ENCODE measurements at regions not wholly inside any gene's neighbourhood (a gene's known extent, or its start where the extent isn't known, plus 50 kb on each side); places are given as distances from the start of the nearest gene placed in this dataset.

- DNase-seq (ENCODE audit: low read depth, low spot score), result no peak
- Histone ChIP-seq H3K4me1 (ENCODE audit: control insufficient read depth, insufficient read depth, low read length) (peaks cover 2% of the 10 kb centered on the region; the same call in 1 of the 2 replicates), H3K9me3 (ENCODE audit: control insufficient read depth, insufficient read depth, low read length) (no peaks in the 10 kb centered on the region), H3K27ac (ENCODE audit: low read length) (no peak overlapping the region), H3K27me3 (ENCODE audit: control insufficient read depth, insufficient read depth, low read length) (no peaks in the 10 kb centered on the region), H3K4me3 (ENCODE audit: low read length) (no peak overlapping the region), H3K36me3 (ENCODE audit: control insufficient read depth, insufficient read depth, low read length) (no peaks in the 10 kb centered on the region)
- WGBS (ENCODE audit: insufficient coverage, insufficient read length), result no CpG with 5 or more reads among the region's 8 CpGs
Measured at GRCh38 chr2:103265521-103265920, 503.7 kb downstream of the TMEM182 start.

DNA sequence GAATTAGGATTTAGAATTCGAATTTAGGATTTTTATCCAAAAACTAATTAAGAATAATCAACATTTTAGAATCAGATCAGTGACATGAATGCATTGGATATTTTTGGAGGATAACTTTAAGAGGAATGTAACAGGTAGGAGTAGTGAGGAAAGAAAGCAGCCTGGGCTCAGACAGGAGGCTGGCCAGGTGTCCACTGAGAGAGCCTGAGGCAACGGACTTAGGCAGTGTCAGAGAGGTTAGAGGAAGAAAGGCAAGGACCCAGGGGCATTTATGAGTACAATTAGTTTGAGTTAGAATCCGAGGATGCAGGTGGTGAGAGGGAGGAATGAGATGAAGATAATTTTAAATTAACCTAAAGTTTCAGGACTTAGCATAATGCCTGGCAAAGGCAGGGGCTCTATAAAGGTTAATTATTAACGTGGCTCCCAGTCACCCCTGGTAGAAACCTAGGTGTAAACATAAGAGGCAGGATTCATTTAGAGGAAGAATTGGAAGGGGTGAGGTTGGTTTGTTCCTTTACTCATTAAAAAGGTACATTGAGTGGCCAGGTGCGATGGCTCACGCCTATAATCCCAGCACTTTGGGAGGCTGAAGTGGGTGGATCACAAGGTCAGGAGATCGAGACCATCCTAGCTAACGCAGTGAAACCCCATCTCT lies 507.1 kb downstream of the TMEM182 start:
- 100% methylated on average over 1 of the region's 8 CpGs for whole genome bisulfite sequencing (ENCODE audit: insufficient coverage, insufficient read length)
- H3K36me3 ChIP-seq (ENCODE audit: control insufficient read depth, insufficient read depth, low read length), result no peaks in the 10 kb centered on the region
- H3K9me3 ChIP-seq (ENCODE audit: control insufficient read depth, insufficient read depth, low read length), result no peaks in the 10 kb centered on the region
- H3K27ac ChIP-seq (ENCODE audit: low read length), result no peak overlapping the region
- H3K4me3 ChIP-seq (ENCODE audit: low read length), result no peak overlapping the region
- no peak for DNase-seq (ENCODE audit: low read depth, low spot score)
- H3K27me3 ChIP-seq (ENCODE audit: control insufficient read depth, insufficient read depth, low read length), result no peaks in the 10 kb centered on the region
- H3K4me1 ChIP-seq (ENCODE audit: control insufficient read depth, insufficient read depth, low read length), result peaks cover 2% of the 10 kb centered on the region; the same call in 1 of the 2 replicates

DNA sequence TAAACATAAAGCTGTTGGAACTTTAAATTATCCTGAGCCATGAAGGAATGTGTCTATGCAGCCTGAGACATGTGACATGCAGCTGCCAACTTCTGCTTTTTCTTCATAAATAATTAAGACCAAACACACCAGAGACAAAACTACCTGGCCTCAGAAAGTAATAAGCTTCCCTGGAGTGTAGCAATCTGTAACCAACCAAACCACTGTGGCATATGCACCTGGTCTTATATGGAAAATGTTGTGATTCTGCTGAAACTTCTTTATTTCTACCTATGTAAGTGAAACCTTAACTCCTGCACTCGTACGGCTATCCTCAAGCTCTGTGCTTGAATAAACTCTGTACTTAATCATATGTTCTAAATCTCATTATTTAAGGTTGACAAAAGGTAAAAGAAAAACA lies 515.0 kb downstream of the TMEM182 start:
- no peaks in the 10 kb centered on the region for H3K9me3 ChIP-seq (ENCODE audit: control insufficient read depth, insufficient read depth, low read length)
- WGBS (ENCODE audit: insufficient coverage, insufficient read length), result no CpG with 5 or more reads among the region's 2 CpGs
- no peak overlapping the region for H3K27ac ChIP-seq (ENCODE audit: low read length)
- H3K4me1 ChIP-seq (ENCODE audit: control insufficient read depth, insufficient read depth, low read length), result no peaks in the 10 kb centered on the region
- H3K4me3 ChIP-seq (ENCODE audit: low read length), result no peak overlapping the region
- H3K27me3 ChIP-seq (ENCODE audit: control insufficient read depth, insufficient read depth, low read length), result no peaks in the 10 kb centered on the region
- H3K36me3 ChIP-seq (ENCODE audit: control insufficient read depth, insufficient read depth, low read length), result no peaks in the 10 kb centered on the region
- DNase-seq (ENCODE audit: low read depth, low spot score), result no peak

DNA sequence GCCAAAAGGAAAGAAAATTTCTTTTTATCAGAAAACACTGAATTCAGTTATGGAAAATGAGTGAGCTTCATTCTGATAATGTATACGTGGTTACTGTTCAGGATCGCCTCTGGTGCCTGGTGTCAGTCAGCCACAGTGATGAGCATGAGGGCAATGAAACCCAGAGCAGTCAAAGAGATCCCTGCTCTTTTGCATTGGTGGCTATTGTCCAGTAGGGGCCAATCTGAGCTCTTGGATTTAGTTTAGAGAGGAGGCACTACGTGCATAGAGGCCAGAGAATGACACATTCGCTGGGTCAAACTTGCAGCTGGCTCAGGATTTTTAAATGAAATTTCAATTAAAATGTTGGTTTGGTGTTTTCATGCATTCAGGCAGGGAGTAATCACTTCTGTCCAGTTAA lies 522.9 kb downstream of the TMEM182 start:
- WGBS (ENCODE audit: insufficient coverage, insufficient read length), result no CpG with 5 or more reads among the region's 4 CpGs
- Histone ChIP-seq H3K36me3 (ENCODE audit: control insufficient read depth, insufficient read depth, low read length) (no peaks in the 10 kb centered on the region), H3K27ac (ENCODE audit: low read length) (no peak overlapping the region), H3K4me3 (ENCODE audit: low read length) (no peak overlapping the region), H3K9me3 (ENCODE audit: control insufficient read depth, insufficient read depth, low read length) (no peaks in the 10 kb centered on the region), H3K27me3 (ENCODE audit: control insufficient read depth, insufficient read depth, low read length) (no peaks in the 10 kb centered on the region), H3K4me1 (ENCODE audit: control insufficient read depth, insufficient read depth, low read length) (peaks cover 1% of the 10 kb centered on the region)
- DNase-seq (ENCODE audit: low read depth, low spot score), result no peak

GRCh38 chr2:103285354-103285753 lies 523.5 kb downstream of the TMEM182 start:
- H3K27ac ChIP-seq (ENCODE audit: low read length), result no peak overlapping the region
- peaks cover 1% of the 10 kb centered on the region for H3K4me1 ChIP-seq (ENCODE audit: control insufficient read depth, insufficient read depth, low read length)
- no peaks in the 10 kb centered on the region for H3K9me3 ChIP-seq (ENCODE audit: control insufficient read depth, insufficient read depth, low read length)
- H3K36me3 ChIP-seq (ENCODE audit: control insufficient read depth, insufficient read depth, low read length), result no peaks in the 10 kb centered on the region
- H3K4me3 ChIP-seq (ENCODE audit: low read length), result no peak overlapping the region
- no CpG with 5 or more reads among the region's 3 CpGs for WGBS (ENCODE audit: insufficient coverage, insufficient read length)
- no peak for DNase-seq (ENCODE audit: low read depth, low spot score)
- no peaks in the 10 kb centered on the region for H3K27me3 ChIP-seq (ENCODE audit: control insufficient read depth, insufficient read depth, low read length)

GRCh38 chr2:103287746-103288145 lies 525.9 kb downstream of the TMEM182 start:
- no peaks in the 10 kb centered on the region for H3K27me3 ChIP-seq (ENCODE audit: control insufficient read depth, insufficient read depth, low read length)

GRCh38 chr2:103288696-103289095 lies 526.9 kb downstream of the TMEM182 start:
- Histone ChIP-seq H3K27me3 (ENCODE audit: control insufficient read depth, insufficient read depth, low read length) (no peaks in the 10 kb centered on the region), H3K36me3 (ENCODE audit: control insufficient read depth, insufficient read depth, low read length) (no peaks in the 10 kb centered on the region), H3K9me3 (ENCODE audit: control insufficient read depth, insufficient read depth, low read length) (no peaks in the 10 kb centered on the region), H3K4me3 (ENCODE audit: low read length) (no peak overlapping the region), H3K4me1 (ENCODE audit: control insufficient read depth, insufficient read depth, low read length) (peaks cover 1% of the 10 kb centered on the region; the same call in 1 of the 2 replicates), H3K27ac (ENCODE audit: low read length) (no peak overlapping the region)
- no peak for DNase-seq (ENCODE audit: low read depth, low spot score)
- no CpG with 5 or more reads among the region's 5 CpGs for WGBS (ENCODE audit: insufficient coverage, insufficient read length)

More at GRCh38 chr2:103287746-103288145, 525.9 kb downstream of the TMEM182 start:
- no peak overlapping the region for H3K27ac ChIP-seq (ENCODE audit: low read length)
- no peaks in the 10 kb centered on the region for H3K36me3 ChIP-seq (ENCODE audit: control insufficient read depth, insufficient read depth, low read length)
- DNase-seq (ENCODE audit: low read depth, low spot score), result no peak
- H3K4me3 ChIP-seq (ENCODE audit: low read length), result no peak overlapping the region
- no peaks in the 10 kb centered on the region for H3K9me3 ChIP-seq (ENCODE audit: control insufficient read depth, insufficient read depth, low read length)
- H3K4me1 ChIP-seq (ENCODE audit: control insufficient read depth, insufficient read depth, low read length), result peaks cover 1% of the 10 kb centered on the region; the same call in 1 of the 2 replicates
- WGBS (ENCODE audit: insufficient coverage, insufficient read length), result no CpG with 5 or more reads among the region's 4 CpGs

- no peak overlapping the region for H3K4me3 ChIP-seq (ENCODE audit: low read length)
- WGBS (ENCODE audit: insufficient coverage, insufficient read length), result no CpG with 5 or more reads among the region's 5 CpGs
- H3K27me3 ChIP-seq (ENCODE audit: control insufficient read depth, insufficient read depth, low read length), result no peaks in the 10 kb centered on the region
- H3K9me3 ChIP-seq (ENCODE audit: control insufficient read depth, insufficient read depth, low read length), result no peaks in the 10 kb centered on the region
- no peaks in the 10 kb centered on the region for H3K36me3 ChIP-seq (ENCODE audit: control insufficient read depth, insufficient read depth, low read length)
- H3K4me1 ChIP-seq (ENCODE audit: control insufficient read depth, insufficient read depth, low read length), result peaks cover 1% of the 10 kb centered on the region; the same call in 1 of the 2 replicates
- H3K27ac ChIP-seq (ENCODE audit: low read length), result no peak overlapping the region
- DNase-seq (ENCODE audit: low read depth, low spot score), result no peak
Measured at GRCh38 chr2:103289105-103289725, 527.4 kb downstream of the TMEM182 start.

- H3K36me3 ChIP-seq (ENCODE audit: control insufficient read depth, insufficient read depth, low read length), result no peaks in the 10 kb centered on the region
- DNase-seq (ENCODE audit: low read depth, low spot score), result no peak
Measured at GRCh38 chr2:103292573-103292972, 530.7 kb downstream of the TMEM182 start.

GRCh38 chr2:103293067-103293741 lies 531.4 kb downstream of the TMEM182 start:
- peaks cover 1% of the 10 kb centered on the region; the same call in 1 of the 2 replicates for H3K4me1 ChIP-seq (ENCODE audit: control insufficient read depth, insufficient read depth, low read length)
- no peak for DNase-seq (ENCODE audit: low read depth, low spot score)
- no CpG with 5 or more reads among the region's 16 CpGs for WGBS (ENCODE audit: insufficient coverage, insufficient read length)
- H3K27me3 ChIP-seq (ENCODE audit: control insufficient read depth, insufficient read depth, low read length), result no peaks in the 10 kb centered on the region
- no peaks in the 10 kb centered on the region for H3K36me3 ChIP-seq (ENCODE audit: control insufficient read depth, insufficient read depth, low read length)
- H3K27ac ChIP-seq (ENCODE audit: low read length), result no peak overlapping the region
- no peaks in the 10 kb centered on the region for H3K9me3 ChIP-seq (ENCODE audit: control insufficient read depth, insufficient read depth, low read length)
- H3K4me3 ChIP-seq (ENCODE audit: low read length), result no peak overlapping the region

More at GRCh38 chr2:103292573-103292972, 530.7 kb downstream of the TMEM182 start:
- Histone ChIP-seq H3K4me3 (ENCODE audit: low read length) (no peak overlapping the region), H3K4me1 (ENCODE audit: control insufficient read depth, insufficient read depth, low read length) (peaks cover 1% of the 10 kb centered on the region; the same call in 1 of the 2 replicates), H3K27me3 (ENCODE audit: control insufficient read depth, insufficient read depth, low read length) (no peaks in the 10 kb centered on the region), H3K9me3 (ENCODE audit: control insufficient read depth, insufficient read depth, low read length) (no peaks in the 10 kb centered on the region), H3K27ac (ENCODE audit: low read length) (no peak overlapping the region)
- no CpG with 5 or more reads among the region's 6 CpGs for WGBS (ENCODE audit: insufficient coverage, insufficient read length)

Data from iPS DF 6.9 (cell line).